OCI-LY7 (cell line): ENCODE measurements at regions not wholly inside any gene's neighbourhood (a gene's known extent, or its start where the extent isn't known, plus 50 kb on each side); places are given as distances from the start of the nearest gene placed in this dataset.

Experiments used
- BruUV-seq: library from RNA; stranded (reverse); fragments of 400-500 nt; replicated peaks from 2 replicates; lab custom pipeline; 2021; lab: Mats Ljungman, UMichigan
- CTCF ChIA-PET: fragments of 300-600 bp; sonication (Branson Sonifier 250); formaldehyde crosslinking; loops from one replicate; lab custom pipeline; 2022; ENCODE audit warnings: antibody characterized with exemption; ENCODE audit not compliant: unreplicated experiment; lab: Charles Lee
- POLR2A ChIA-PET: fragments of 300-600 bp; sonication (Branson Sonifier 250); formaldehyde crosslinking; loops from one replicate; lab custom pipeline; 2022; ENCODE audit warnings: antibody characterized with exemption; lab: Charles Lee
- DNase-seq: peaks from one replicate; pipeline ENCODE4 v3.0.0-alpha.2; 2015; ENCODE audit warnings: low spot score
- H2AFZ ChIP-seq: fragments of 200-600 bp; sonication (generic), shearing (Covaris generic); 2 replicates; pipeline ENCODE4 v1.6.1; 2014; ENCODE audit warnings: mild to moderate bottlenecking, antibody characterized with exemption, low read length, moderate library complexity
- H3K27ac ChIP-seq: fragments of 200-600 bp; sonication (generic); 2 replicates; pipeline ENCODE4 v1.5.1; 2014; ENCODE audit warnings: mixed run types, low read depth, mild to moderate bottlenecking, moderate library complexity, low read length, inconsistent platforms; ENCODE audit not compliant: poor library complexity, severe bottlenecking
- H3K36me3 ChIP-seq: fragments of 200-600 bp; sonication (generic); 2 replicates; pipeline ENCODE4 v1.6.1; 2014; ENCODE audit warnings: mild to moderate bottlenecking, antibody characterized with exemption, low read length, moderate library complexity, mixed read lengths; ENCODE audit not compliant: insufficient read depth
- H3K4me1 ChIP-seq: fragments of 200-600 bp; sonication (generic); 2 replicates; pipeline ENCODE4 v1.5.1; 2014; ENCODE audit warnings: mild to moderate bottlenecking, low read length; ENCODE audit not compliant: insufficient read depth, poor library complexity, severe bottlenecking
- H3K4me2 ChIP-seq: fragments of 200-600 bp; sonication (generic); 2 replicates; pipeline ENCODE4 v1.6.1; 2014; ENCODE audit warnings: mild to moderate bottlenecking, low read length
- H3K4me3 ChIP-seq: fragments of 200-600 bp; sonication (generic); 2 replicates; pipeline ENCODE4 v1.5.1; 2014; ENCODE audit warnings: mild to moderate bottlenecking, low read depth, low read length; ENCODE audit not compliant: poor library complexity, severe bottlenecking
- H3K79me2 ChIP-seq: fragments of 200-600 bp; sonication (generic); 2 replicates; pipeline ENCODE4 v1.6.1; 2016; ENCODE audit warnings: low read depth, mild to moderate bottlenecking, low read length, moderate library complexity, mixed read lengths; ENCODE audit not compliant: insufficient read depth
- H3K9me2 ChIP-seq: fragments of 200-600 bp; sonication (generic); 2 replicates; pipeline ENCODE4 v1.6.1; 2016; ENCODE audit warnings: mild to moderate bottlenecking, low read length, mixed read lengths; ENCODE audit not compliant: insufficient read depth
- H3K9me3 ChIP-seq: fragments of 200-600 bp; sonication (generic); 2 replicates; pipeline ENCODE4 v1.6.1; 2014; ENCODE audit warnings: mild to moderate bottlenecking, mixed run types, low read length, mixed read lengths
- H4K20me1 ChIP-seq: fragments of 200-600 bp; sonication (generic); 2 replicates; pipeline ENCODE4 v1.6.1; 2014; ENCODE audit warnings: mild to moderate bottlenecking, antibody characterized with exemption, low read length, moderate library complexity, mixed read lengths; ENCODE audit not compliant: insufficient read depth
- CTCF ChIP-seq: fragments of 200-600 bp; sonication (generic); conservative IDR thresholded peaks from 2 replicates; pipeline ENCODE4 v1.5.1; 2014; ENCODE audit warnings: mild to moderate bottlenecking, antibody characterized with exemption, low read length, moderate library complexity, mixed read lengths
- EZH2phosphoT487 ChIP-seq: fragments of 200-600 bp; sonication (generic); IDR thresholded peaks from 2 replicates; pipeline ENCODE4 v1.6.1; 2018; ENCODE audit warnings: low read depth, borderline replicate concordance, mild to moderate bottlenecking, mixed run types, antibody characterized with exemption, low read length, moderate library complexity, mixed read lengths
- intact Hi-C: fragments of 100-400 bp; cut with micrococcal nuclease; formaldehyde crosslinking; loops from one replicate; pipeline ENCODE4 v1.10.0; 2022; ENCODE audit not compliant: unreplicated experiment

- Histone ChIP-seq H2AFZ (no peak overlapping the region), H3K36me3 (no peaks in the 10 kb centered on the region), H3K9me2 (no peaks in the 10 kb centered on the region), H3K4me3 (no peak overlapping the region), H4K20me1 (no peaks in the 10 kb centered on the region), H3K4me2 (no peak overlapping the region), H3K4me1 (no peaks in the 10 kb centered on the region), H3K9me3 (no peaks in the 10 kb centered on the region), H3K27ac (no peak overlapping the region), H3K79me2 (no peaks in the 10 kb centered on the region)
- BruUV-seq = no TSS peak
- TF ChIP-seq EZH2phosphoT487 (no peak), CTCF (no peak)
- intact Hi-C loops = no loop called here
- POLR2A ChIA-PET = interaction anchor here (0.9 to 1.2 kb wide), 4 partner anchors 10 to 26 kb away, joined by 3 to 8 read pairs (median 4); no protein-coding TSS in a partner anchor
- no peak for DNase-seq
- CTCF ChIA-PET = no interaction called here
These were observed 840.0 kb downstream of the C6orf118 start for GRCh38 chr6:164469276-164469949.

DNA sequence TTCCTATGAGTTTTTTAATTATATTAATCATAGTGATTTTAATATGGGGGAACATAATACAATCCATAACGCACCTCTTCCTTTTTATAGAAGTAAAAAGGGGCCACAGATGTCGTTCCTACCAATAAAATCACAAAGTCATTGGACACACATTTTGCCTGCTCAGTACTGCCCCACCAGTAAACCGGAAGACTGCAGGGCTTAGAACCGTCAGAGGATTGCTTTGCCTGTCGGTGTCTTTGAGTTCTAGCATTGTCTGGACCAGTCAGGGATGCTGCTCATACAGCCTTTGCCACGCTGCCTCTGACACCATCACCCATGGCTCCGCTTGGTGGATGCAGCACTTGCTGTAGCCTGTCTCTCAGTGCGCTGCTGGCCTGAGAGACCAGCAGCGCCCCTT lies 853.6 kb downstream of the C6orf118 start:
- Histone ChIP-seq H3K79me2 (no peaks in the 10 kb centered on the region), H2AFZ (no peak overlapping the region), H3K27ac (no peak overlapping the region), H3K4me1 (no peaks in the 10 kb centered on the region), H3K36me3 (no peaks in the 10 kb centered on the region), H3K4me2 (no peak overlapping the region), H4K20me1 (no peaks in the 10 kb centered on the region), H3K9me2 (no peaks in the 10 kb centered on the region), H3K9me3 (no peaks in the 10 kb centered on the region), H3K4me3 (no peak overlapping the region)
- no peak for TF ChIP-seq CTCF
- TF ChIP-seq EZH2phosphoT487 = no peak
- BruUV-seq = no TSS peak
- DNase-seq = no peak
- ChIA-PET CTCF (no interaction called here), POLR2A (interaction anchor here (0.6 kb wide), 2 partner anchors 45 to 54 kb away, joined by 3 to 4 read pairs; no protein-coding TSS in a partner anchor)
- intact Hi-C loops = no loop called here

- no TSS peak for BruUV-seq
- H3K79me2 ChIP-seq = no peaks in the 10 kb centered on the region
- H3K4me2 ChIP-seq = no peak overlapping the region
- no peak overlapping the region for H2AFZ ChIP-seq
- CTCF ChIA-PET = no interaction called here
- TF ChIP-seq CTCF = no peak
- no peak for TF ChIP-seq EZH2phosphoT487
- POLR2A ChIA-PET = interaction anchor here (0.7 to 0.8 kb wide), 3 partner anchors 64 to 1466 kb away, joined by 3 to 4 read pairs (median 4); no protein-coding TSS in a partner anchor
- no peak overlapping the region for H3K27ac ChIP-seq
- H3K36me3 ChIP-seq = no peaks in the 10 kb centered on the region
- H3K9me3 ChIP-seq = no peaks in the 10 kb centered on the region
- H3K4me3 ChIP-seq = no peak overlapping the region
- H3K4me1 ChIP-seq = no peaks in the 10 kb centered on the region
- no peaks in the 10 kb centered on the region for H4K20me1 ChIP-seq
- H3K9me2 ChIP-seq = no peaks in the 10 kb centered on the region
- intact Hi-C loops = no loop called here
- DNase-seq = no peak
These were observed 855.6 kb downstream of the C6orf118 start for GRCh38 chr6:164453835-164454234.
